B cell (primary cell): ENCODE measurements at regions not wholly inside any gene's neighbourhood (a gene's known extent, or its start where the extent isn't known, plus 50 kb on each side); places are given as distances from the start of the nearest gene placed in this dataset.

Experiments
- CTCF ChIP-seq: fragments of 200-600 bp; IDR thresholded peaks from one replicate; pipeline ENCODE4 v1.8.0; 2022; ENCODE audit warnings: antibody characterized with exemption, mild to moderate bottlenecking
- EZH2 ChIP-seq: IDR thresholded peaks from 2 replicates; pipeline ENCODE4 v1.6.1; 2012; ENCODE audit warnings: borderline replicate concordance, low read depth, mild to moderate bottlenecking, moderate library complexity, low read length; ENCODE audit not compliant: insufficient read depth, poor library complexity, severe bottlenecking

DNA sequence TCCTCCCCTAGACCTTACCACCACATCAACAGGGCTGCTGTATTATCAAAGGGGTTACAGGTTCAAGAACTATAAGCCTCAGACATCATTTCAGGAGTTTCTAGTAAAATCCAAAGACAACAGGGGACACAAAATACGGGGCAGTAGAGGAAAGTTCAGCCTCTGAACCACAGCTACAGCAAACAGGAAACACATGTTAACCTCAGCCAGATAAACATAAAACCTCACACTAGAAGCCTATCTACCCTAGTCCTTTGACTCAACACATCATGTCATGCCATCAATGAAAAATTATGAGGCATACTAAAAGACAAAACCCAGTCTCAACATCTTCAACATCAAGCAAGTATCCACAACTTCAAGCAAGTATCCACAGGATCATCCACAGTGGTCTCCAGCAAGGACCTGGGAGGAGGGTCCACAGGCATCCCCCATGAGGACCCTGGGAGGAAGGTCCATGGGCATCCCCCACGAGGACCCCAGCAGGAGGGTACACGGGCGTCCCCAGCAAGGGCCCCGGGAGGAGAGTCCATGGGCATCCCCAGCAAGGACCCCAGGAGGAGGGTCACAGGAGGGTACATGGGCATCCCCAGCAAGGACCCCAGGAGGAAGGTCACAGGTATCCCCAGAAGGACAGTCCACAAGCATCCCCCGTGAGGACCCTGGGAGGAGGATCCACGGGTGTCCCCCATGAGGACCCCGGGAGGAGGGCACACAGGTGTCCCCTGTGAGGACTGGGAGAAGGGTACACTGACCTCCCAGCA, 440.0 kb downstream of the MATN1 start:
- no peak for TF ChIP-seq CTCF
- TF ChIP-seq EZH2: no peak
